Gastrocnemius medialis (tissue), 4 donors: ENCODE measurements at regions not wholly inside any gene's neighbourhood (a gene's known extent, or its start where the extent isn't known, plus 50 kb on each side); places are given as distances from the start of the nearest gene placed in this dataset.

Source experiments
- ATAC-seq, 2 donors: fragments of 150-250 bp; one replicate each; pipeline ENCODE4 v1.9.1; 2016
- DNase-seq, 2 donors: peaks; one replicate each; pipeline ENCODE4 v3.0.0-alpha.2; 2019
- H3K27ac ChIP-seq, 4 donors: fragments of 200-600 bp; sonication (generic); 1 replicate in 1 of 4; 2 replicates in 3 of 4; pipeline ENCODE4 v1.5.1; 2016 to 2018; ENCODE audit warnings: mild to moderate bottlenecking in 2 of 4, moderate library complexity in 1 of 4
- H3K27me3 ChIP-seq, 3 donors: fragments of 200-600 bp; sonication (generic) in 2 of 3; 1 replicate in 1 of 3; 2 replicates in 2 of 3; pipeline versions ENCODE4 v1.5.1 to v1.6.0; 2016 to 2019; ENCODE audit warnings: mild to moderate bottlenecking in 1 of 3, moderate library complexity in 1 of 3
- H3K36me3 ChIP-seq, 2 donors: fragments of 200-600 bp; sonication (generic) in 1 of 2; one replicate each; pipeline ENCODE4 v1.5.1; 2017 to 2018
- H3K4me1 ChIP-seq, 2 donors: fragments of 200-600 bp; sonication (generic) in 1 of 2; one replicate each; pipeline ENCODE4 v1.5.1; 2016 to 2017; ENCODE audit warnings: mild to moderate bottlenecking in 2 of 2
- H3K4me3 ChIP-seq, 4 donors: fragments of 200-600 bp; sonication (generic) in 3 of 4; 1 replicate in 1 of 4; 2 replicates in 3 of 4; pipeline ENCODE4 v1.5.1; 2016 to 2019; ENCODE audit warnings: mild to moderate bottlenecking in 2 of 4
- H3K9me3 ChIP-seq, 3 donors: fragments of 200-600 bp; sonication (generic) in 2 of 3; 1 replicate in 1 of 3; 2 replicates in 2 of 3; pipeline ENCODE4 v1.5.1; 2016 to 2019
- CTCF ChIP-seq, 5 experiments: fragments of 450-650 bp in 3 of 5; fragments of 200-600 bp in 2 of 5; sonication (generic) in 2 of 5; IDR thresholded peaks in 4 of 5; conservative IDR thresholded peaks in 1 of 5; 1 replicate in 4 of 5; 2 replicates in 1 of 5; pipeline ENCODE4 v1.5.1; 2016 to 2019; ENCODE audit warnings: antibody characterized with exemption in 5 of 5, mild to moderate bottlenecking in 3 of 5, moderate library complexity in 3 of 5
- POLR2A ChIP-seq, 2 donors: fragments of 450-650 bp; IDR thresholded peaks; one replicate each; pipeline ENCODE4 v1.6.1; 2017; ENCODE audit warnings: antibody characterized with exemption in 2 of 2, mild to moderate bottlenecking in 2 of 2, moderate library complexity in 2 of 2
- in situ Hi-C, 4 donors: fragments of 200-750 bp; cut with MboI; loops; one replicate each; pipeline versions ENCODE4 v1.15.0 to v1.8.0; 2017; ENCODE audit warnings: low sequenced_read_pairs in 4 of 4
- intact Hi-C: fragments of 100-400 bp; cut with DNase I; formaldehyde crosslinking; loops from one replicate; pipeline ENCODE4 v1.15.1; 2023; ENCODE audit warnings: low total_unique reads

- H3K9me3 ChIP-seq: no peaks in the 10 kb centered on the region
- no peak for ATAC-seq
Measured at GRCh38 chr16:62913924-62914323, 877.7 kb upstream of the CDH8 start.

DNA sequence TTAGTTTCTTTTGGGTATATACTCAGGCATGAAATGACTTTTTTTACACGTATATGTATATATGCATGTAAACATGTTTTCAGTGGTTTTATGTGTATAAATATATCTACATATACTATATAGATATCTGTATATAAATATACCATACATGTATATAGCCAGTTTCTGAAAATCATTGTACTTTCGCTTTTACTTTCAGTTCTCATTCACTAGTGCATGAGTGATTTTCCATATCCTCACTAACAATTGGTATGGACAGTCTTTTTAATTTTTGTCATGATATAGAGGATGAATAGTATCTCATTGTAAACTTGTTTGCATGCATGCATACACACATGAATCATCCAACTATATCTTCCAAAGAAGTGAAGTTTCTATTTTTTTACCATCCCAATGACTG lies 877.1 kb upstream of the CDH8 start:
- no peaks in the 10 kb centered on the region for H3K27me3 ChIP-seq
- in situ Hi-C loops (no loop called here), intact Hi-C loops (no loop called here)
- no peaks in the 10 kb centered on the region for H3K36me3 ChIP-seq
- ATAC-seq (no peak), DNase-seq (no peak)
- no peaks in the 10 kb centered on the region for H3K9me3 ChIP-seq
- TF ChIP-seq CTCF (IDR thresholded peaks at IDR 0.05 in 4 of 5, conservative IDR thresholded peaks at IDR 0.05 in 1 of 5) (no peak), POLR2A (IDR thresholded peaks at IDR 0.05) (no peak)
- H3K27ac ChIP-seq: no peak overlapping the region
- no peak overlapping the region for H3K4me3 ChIP-seq
- no peaks in the 10 kb centered on the region for H3K4me1 ChIP-seq

More at GRCh38 chr16:62913924-62914323, 877.7 kb upstream of the CDH8 start:
- intact Hi-C loops: no loop called here
- in situ Hi-C loops: no loop called here
- no peaks in the 10 kb centered on the region for H3K4me1 ChIP-seq
- no peaks in the 10 kb centered on the region for H3K27me3 ChIP-seq
- no peak for DNase-seq
- no peak overlapping the region for H3K27ac ChIP-seq
- no peak overlapping the region for H3K4me3 ChIP-seq
- H3K36me3 ChIP-seq: no peaks in the 10 kb centered on the region
- TF ChIP-seq CTCF (IDR thresholded peaks at IDR 0.05 in 4 of 5, conservative IDR thresholded peaks at IDR 0.05 in 1 of 5): no peak
- no peak for TF ChIP-seq POLR2A (IDR thresholded peaks at IDR 0.05)

GRCh38 chr16:62909597-62909996 lies 873.4 kb upstream of the CDH8 start:
- TF ChIP-seq CTCF (IDR thresholded peaks at IDR 0.05 in 4 of 5, conservative IDR thresholded peaks at IDR 0.05 in 1 of 5): no peak
- TF ChIP-seq POLR2A (IDR thresholded peaks at IDR 0.05): no peak
- DNase-seq (no peak), ATAC-seq (no peak)
- intact Hi-C loops (no loop called here), in situ Hi-C loops (no loop called here)
- no peak overlapping the region for H3K27ac ChIP-seq
- H3K9me3 ChIP-seq: no peaks in the 10 kb centered on the region
- no peaks in the 10 kb centered on the region for H3K27me3 ChIP-seq
- no peak overlapping the region for H3K4me3 ChIP-seq
- no peaks in the 10 kb centered on the region for H3K36me3 ChIP-seq
- no peaks in the 10 kb centered on the region for H3K4me1 ChIP-seq

GRCh38 chr16:62907562-62907961 lies 871.3 kb upstream of the CDH8 start:
- TF ChIP-seq POLR2A (IDR thresholded peaks at IDR 0.05): no peak
- no peak for TF ChIP-seq CTCF (IDR thresholded peaks at IDR 0.05 in 4 of 5, conservative IDR thresholded peaks at IDR 0.05 in 1 of 5)
- ATAC-seq (no peak), DNase-seq (no peak)
- H3K27me3 ChIP-seq: no peaks in the 10 kb centered on the region
- H3K36me3 ChIP-seq: no peaks in the 10 kb centered on the region
- intact Hi-C loops: no loop called here
- no peaks in the 10 kb centered on the region for H3K9me3 ChIP-seq
- no peak overlapping the region for H3K4me3 ChIP-seq
- in situ Hi-C loops: no loop called here
- no peak overlapping the region for H3K27ac ChIP-seq
- H3K4me1 ChIP-seq: no peaks in the 10 kb centered on the region

GRCh38 chr16:62903961-62904502 lies 867.8 kb upstream of the CDH8 start:
- in situ Hi-C loops: no loop called here

More at GRCh38 chr16:62903961-62904502, 867.8 kb upstream of the CDH8 start:
- Histone ChIP-seq H3K9me3 (no peaks in the 10 kb centered on the region), H3K27me3 (no peaks in the 10 kb centered on the region), H3K4me3 (no peak overlapping the region), H3K27ac (no peak overlapping the region), H3K36me3 (no peaks in the 10 kb centered on the region), H3K4me1 (no peaks in the 10 kb centered on the region)
- DNase-seq (no peak), ATAC-seq (no peak)
- TF ChIP-seq CTCF (IDR thresholded peaks at IDR 0.05 in 4 of 5, conservative IDR thresholded peaks at IDR 0.05 in 1 of 5) (no peak), POLR2A (IDR thresholded peaks at IDR 0.05) (no peak)
- intact Hi-C loops: no loop called here
